Esophagus muscularis mucosa (tissue), 3 donors: ENCODE measurements at regions not wholly inside any gene's neighbourhood (a gene's known extent, or its start where the extent isn't known, plus 50 kb on each side); places are given as distances from the start of the nearest gene placed in this dataset.

ENCODE experiments used
- EP300 ChIP-seq: sonication (generic); formaldehyde crosslinking; IDR thresholded peaks from one replicate; pipeline ENCODE4 v1.6.1; 2017; ENCODE audit warnings: antibody characterized with exemption
- TF ChIP-seq, protein P1 (sequence below), 3 experiments: fragments of 200-600 bp in 2 of 3; fragments of 450-650 bp in 1 of 3; sonication (generic) in 2 of 3; IDR thresholded peaks; one replicate each; pipeline ENCODE4 v1.5.1; 2017 to 2019; ENCODE audit warnings: antibody characterized with exemption in 3 of 3, mild to moderate bottlenecking in 2 of 3, moderate library complexity in 1 of 3

DNA sequence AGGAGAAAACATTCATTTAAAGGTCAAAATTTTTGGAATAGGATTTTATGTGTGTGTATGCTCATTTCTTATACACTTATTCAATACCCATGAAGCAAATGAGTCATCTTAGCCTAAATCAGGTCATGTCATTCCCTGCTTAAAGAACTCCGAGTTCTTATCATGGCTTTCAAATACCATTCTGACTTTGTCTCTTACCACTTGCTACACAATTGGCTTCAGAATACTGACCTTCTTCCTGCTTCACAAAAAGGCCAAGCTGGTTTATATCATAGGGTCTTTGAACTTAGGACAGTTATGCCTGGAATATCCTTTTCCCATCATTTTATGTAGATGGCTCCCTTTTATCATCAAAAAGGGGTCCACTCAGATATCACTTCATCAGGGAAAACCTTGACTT is 652.2 kb upstream of the WWC1 start:
- TF ChIP-seq, protein P1, sequence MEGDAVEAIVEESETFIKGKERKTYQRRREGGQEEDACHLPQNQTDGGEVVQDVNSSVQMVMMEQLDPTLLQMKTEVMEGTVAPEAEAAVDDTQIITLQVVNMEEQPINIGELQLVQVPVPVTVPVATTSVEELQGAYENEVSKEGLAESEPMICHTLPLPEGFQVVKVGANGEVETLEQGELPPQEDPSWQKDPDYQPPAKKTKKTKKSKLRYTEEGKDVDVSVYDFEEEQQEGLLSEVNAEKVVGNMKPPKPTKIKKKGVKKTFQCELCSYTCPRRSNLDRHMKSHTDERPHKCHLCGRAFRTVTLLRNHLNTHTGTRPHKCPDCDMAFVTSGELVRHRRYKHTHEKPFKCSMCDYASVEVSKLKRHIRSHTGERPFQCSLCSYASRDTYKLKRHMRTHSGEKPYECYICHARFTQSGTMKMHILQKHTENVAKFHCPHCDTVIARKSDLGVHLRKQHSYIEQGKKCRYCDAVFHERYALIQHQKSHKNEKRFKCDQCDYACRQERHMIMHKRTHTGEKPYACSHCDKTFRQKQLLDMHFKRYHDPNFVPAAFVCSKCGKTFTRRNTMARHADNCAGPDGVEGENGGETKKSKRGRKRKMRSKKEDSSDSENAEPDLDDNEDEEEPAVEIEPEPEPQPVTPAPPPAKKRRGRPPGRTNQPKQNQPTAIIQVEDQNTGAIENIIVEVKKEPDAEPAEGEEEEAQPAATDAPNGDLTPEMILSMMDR (IDR thresholded peaks at IDR 0.05), result no peak
- no peak for TF ChIP-seq EP300
